A673 (cell line): ENCODE measurements at regions not wholly inside any gene's neighbourhood (a gene's known extent, or its start where the extent isn't known, plus 50 kb on each side); places are given as distances from the start of the nearest gene placed in this dataset.

Source experiments
- EZH2 ChIP-seq: fragments of 200-600 bp; sonication (generic); IDR thresholded peaks from 2 replicates; pipeline ENCODE4 v1.6.1; 2017; ENCODE audit warnings: borderline replicate concordance, low read depth, mild to moderate bottlenecking, mixed read lengths, antibody characterized with exemption, low read length; ENCODE audit not compliant: poor library complexity, severe bottlenecking
- TF ChIP-seq, protein P1 (sequence below): fragments of 300-800, 200-600 bp; sonication (generic); conservative IDR thresholded peaks from 2 replicates; pipeline ENCODE4 v1.5.1; 2017; ENCODE audit warnings: low read depth, mild to moderate bottlenecking, antibody characterized with exemption, low read length, moderate library complexity, mixed read lengths

DNA sequence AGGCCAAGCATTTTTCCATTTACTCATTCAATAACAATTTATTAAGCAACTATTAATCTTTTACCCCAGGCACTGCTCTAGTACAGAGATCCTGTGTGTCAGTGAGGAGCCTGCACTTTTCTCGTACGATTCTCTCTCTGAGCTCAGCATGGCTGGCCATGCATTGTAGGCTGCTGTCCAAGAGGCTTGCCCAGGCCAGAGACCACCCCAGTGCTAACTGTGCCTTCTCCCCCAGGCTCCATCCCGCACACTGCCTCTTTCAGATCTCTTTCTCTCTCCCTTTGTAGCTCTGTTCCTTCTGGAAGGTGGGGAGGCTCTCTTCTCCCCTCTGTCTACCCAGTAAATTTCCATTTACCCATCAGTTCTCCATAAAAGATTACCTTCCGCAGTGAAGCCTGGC, 101.0 kb upstream of the IKZF1 start:
- TF ChIP-seq, protein P1, sequence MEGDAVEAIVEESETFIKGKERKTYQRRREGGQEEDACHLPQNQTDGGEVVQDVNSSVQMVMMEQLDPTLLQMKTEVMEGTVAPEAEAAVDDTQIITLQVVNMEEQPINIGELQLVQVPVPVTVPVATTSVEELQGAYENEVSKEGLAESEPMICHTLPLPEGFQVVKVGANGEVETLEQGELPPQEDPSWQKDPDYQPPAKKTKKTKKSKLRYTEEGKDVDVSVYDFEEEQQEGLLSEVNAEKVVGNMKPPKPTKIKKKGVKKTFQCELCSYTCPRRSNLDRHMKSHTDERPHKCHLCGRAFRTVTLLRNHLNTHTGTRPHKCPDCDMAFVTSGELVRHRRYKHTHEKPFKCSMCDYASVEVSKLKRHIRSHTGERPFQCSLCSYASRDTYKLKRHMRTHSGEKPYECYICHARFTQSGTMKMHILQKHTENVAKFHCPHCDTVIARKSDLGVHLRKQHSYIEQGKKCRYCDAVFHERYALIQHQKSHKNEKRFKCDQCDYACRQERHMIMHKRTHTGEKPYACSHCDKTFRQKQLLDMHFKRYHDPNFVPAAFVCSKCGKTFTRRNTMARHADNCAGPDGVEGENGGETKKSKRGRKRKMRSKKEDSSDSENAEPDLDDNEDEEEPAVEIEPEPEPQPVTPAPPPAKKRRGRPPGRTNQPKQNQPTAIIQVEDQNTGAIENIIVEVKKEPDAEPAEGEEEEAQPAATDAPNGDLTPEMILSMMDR: no peak
- no peak for TF ChIP-seq EZH2
